Endodermal cell (in vitro differentiated cells): ENCODE measurements at regions not wholly inside any gene's neighbourhood (a gene's known extent, or its start where the extent isn't known, plus 50 kb on each side); places are given as distances from the start of the nearest gene placed in this dataset.

Source experiments
- DNase-seq: peaks from one replicate; pipeline ENCODE4 v3.0.0-alpha.2; 2017
- H3K27ac ChIP-seq: 2 replicates; pipeline ENCODE4 v1.5.1; 2013; ENCODE audit warnings: mild to moderate bottlenecking, low read depth, low read length, moderate library complexity
- H3K27me3 ChIP-seq: 2 replicates; pipeline ENCODE4 v1.6.1; 2013; ENCODE audit warnings: mild to moderate bottlenecking, low read length, moderate library complexity; ENCODE audit not compliant: insufficient read depth, control insufficient read depth, poor library complexity, severe bottlenecking
- H3K36me3 ChIP-seq: 2 replicates; pipeline ENCODE4 v1.7.0; 2013; ENCODE audit warnings: mild to moderate bottlenecking, low read length, moderate library complexity; ENCODE audit not compliant: control insufficient read depth, insufficient read depth
- H3K4me1 ChIP-seq: one replicate; pipeline ENCODE4 v1.7.0; 2013; ENCODE audit warnings: low read length; ENCODE audit not compliant: control insufficient read depth, insufficient read depth
- H3K4me3 ChIP-seq: 2 replicates; pipeline ENCODE4 v1.5.1; 2013; ENCODE audit warnings: mild to moderate bottlenecking, low read length, moderate library complexity
- H3K9ac ChIP-seq: 2 replicates; pipeline ENCODE4 v1.6.1; 2013; ENCODE audit warnings: mild to moderate bottlenecking, low read length, moderate library complexity; ENCODE audit not compliant: poor library complexity, severe bottlenecking; ENCODE audit errors: extremely low read depth
- H3K9me3 ChIP-seq: 2 replicates; pipeline ENCODE4 v1.6.1; 2013; ENCODE audit warnings: mild to moderate bottlenecking, low read length, moderate library complexity; ENCODE audit not compliant: control insufficient read depth
- H3K27ac Mint-ChIP-seq: 2 replicates; pipeline ENCODE4 v1.8.0; 2020; ENCODE audit warnings: mixed read lengths
- H3K27me3 Mint-ChIP-seq: 2 replicates; pipeline ENCODE4 v1.8.0; 2021; ENCODE audit warnings: mild to moderate bottlenecking, mixed read lengths; ENCODE audit not compliant: insufficient read depth
- H3K36me3 Mint-ChIP-seq: 2 replicates; pipeline ENCODE4 v1.8.0; 2020; ENCODE audit warnings: low read depth, mixed read lengths
- H3K4me1 Mint-ChIP-seq: 2 replicates; pipeline ENCODE4 v1.8.0; 2020; ENCODE audit warnings: mixed read lengths
- H3K4me3 Mint-ChIP-seq: 2 replicates; pipeline ENCODE4 v1.8.0; 2020; ENCODE audit warnings: mild to moderate bottlenecking, moderate library complexity, mixed read lengths
- H3K9me3 Mint-ChIP-seq: 2 replicates; pipeline ENCODE4 v1.8.0; 2020; ENCODE audit warnings: mild to moderate bottlenecking, mixed read lengths
- WGBS, 2 experiments: methylation state at CpG; one replicate each; pipeline versions ENCODE4 v1.1.5 to v1.1.7; 2013; ENCODE audit warnings: missing lambda C conversion rate in 2 of 2, mixed read lengths in 1 of 2; ENCODE audit not compliant: insufficient coverage in 1 of 2, insufficient read length in 1 of 2; 5-methylcytosine and 5-hydroxymethylcytosine counted together
- TF ChIP-seq, protein P1 (sequence below): fragments of 200-600 bp; sonication (generic); conservative IDR thresholded peaks from 2 replicates; pipeline ENCODE4 v1.5.0; 2021; ENCODE audit warnings: antibody characterized with exemption, mild to moderate bottlenecking

DNA sequence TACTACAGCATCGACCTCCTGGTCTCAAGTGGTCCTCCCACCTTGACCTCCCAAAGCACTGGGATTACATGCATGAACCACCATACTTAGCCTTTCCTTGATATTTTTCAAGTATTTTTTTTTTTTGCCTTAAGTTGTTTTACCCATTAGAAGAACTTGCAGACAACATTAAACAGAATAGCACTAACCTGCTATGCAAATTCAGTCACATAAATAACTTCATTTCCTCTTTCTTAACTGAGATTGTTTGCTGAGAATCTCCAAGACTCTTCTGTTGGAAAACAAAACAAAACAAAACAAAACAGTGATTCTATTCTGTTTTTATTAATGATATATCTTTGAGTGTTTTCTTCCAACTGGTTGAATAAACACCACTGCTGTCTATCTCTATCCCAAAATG is 115.9 kb upstream of the IFNG-AS1 start:
- Histone ChIP-seq H3K9me3 (no peaks in the 10 kb centered on the region), H3K4me3 (no peak overlapping the region), H3K4me1 (no peaks in the 10 kb centered on the region), H3K9ac (no peak overlapping the region), H3K27me3 (peaks cover 4% of the 10 kb centered on the region), H3K36me3 (no peaks in the 10 kb centered on the region), H3K27ac (no peak overlapping the region)
- no peak overlapping the region for H3K27ac Mint-ChIP-seq
- H3K36me3 Mint-ChIP-seq = no peaks in the 10 kb centered on the region
- H3K4me3 Mint-ChIP-seq = no peak overlapping the region
- no peak for DNase-seq
- H3K27me3 Mint-ChIP-seq = peaks cover 2% of the 10 kb centered on the region
- 97 to 100% methylated on average over 1 of the region's 1 CpG for WGBS, 2 experiments
- no peaks in the 10 kb centered on the region for H3K9me3 Mint-ChIP-seq
- TF ChIP-seq, protein P1, sequence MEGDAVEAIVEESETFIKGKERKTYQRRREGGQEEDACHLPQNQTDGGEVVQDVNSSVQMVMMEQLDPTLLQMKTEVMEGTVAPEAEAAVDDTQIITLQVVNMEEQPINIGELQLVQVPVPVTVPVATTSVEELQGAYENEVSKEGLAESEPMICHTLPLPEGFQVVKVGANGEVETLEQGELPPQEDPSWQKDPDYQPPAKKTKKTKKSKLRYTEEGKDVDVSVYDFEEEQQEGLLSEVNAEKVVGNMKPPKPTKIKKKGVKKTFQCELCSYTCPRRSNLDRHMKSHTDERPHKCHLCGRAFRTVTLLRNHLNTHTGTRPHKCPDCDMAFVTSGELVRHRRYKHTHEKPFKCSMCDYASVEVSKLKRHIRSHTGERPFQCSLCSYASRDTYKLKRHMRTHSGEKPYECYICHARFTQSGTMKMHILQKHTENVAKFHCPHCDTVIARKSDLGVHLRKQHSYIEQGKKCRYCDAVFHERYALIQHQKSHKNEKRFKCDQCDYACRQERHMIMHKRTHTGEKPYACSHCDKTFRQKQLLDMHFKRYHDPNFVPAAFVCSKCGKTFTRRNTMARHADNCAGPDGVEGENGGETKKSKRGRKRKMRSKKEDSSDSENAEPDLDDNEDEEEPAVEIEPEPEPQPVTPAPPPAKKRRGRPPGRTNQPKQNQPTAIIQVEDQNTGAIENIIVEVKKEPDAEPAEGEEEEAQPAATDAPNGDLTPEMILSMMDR = no peak
- H3K4me1 Mint-ChIP-seq = peaks cover 11% of the 10 kb centered on the region

DNA sequence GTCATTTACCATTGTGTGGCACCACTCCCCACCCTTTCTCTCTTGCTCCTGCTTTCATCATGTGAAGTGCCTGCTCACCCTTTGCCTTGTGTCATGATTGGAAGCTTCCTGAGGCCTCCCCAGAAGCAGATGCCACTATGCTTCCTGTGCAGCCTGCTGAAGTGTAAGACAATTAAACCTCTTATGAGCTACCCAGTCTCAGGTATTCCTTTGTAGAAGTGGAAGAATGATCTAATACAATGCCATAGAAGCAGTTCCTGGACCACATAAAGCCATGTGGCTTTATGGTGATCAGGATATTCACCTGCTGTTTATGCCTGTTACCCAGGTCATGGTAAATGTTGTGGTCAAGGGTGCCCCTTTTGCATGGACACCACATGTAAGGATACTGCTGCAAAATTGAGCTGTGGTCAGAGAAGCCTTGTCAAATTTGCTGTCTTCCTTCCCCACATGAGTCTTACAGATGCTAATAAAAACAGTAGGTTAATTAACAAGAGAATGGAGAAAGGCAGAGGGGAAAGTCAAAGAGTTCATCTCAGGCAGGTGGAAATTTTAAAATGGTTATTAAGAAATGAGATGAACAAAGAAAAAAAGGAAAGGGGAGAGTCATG is 112.8 kb upstream of the IFNG-AS1 start:
- Histone ChIP-seq H3K27ac (no peak overlapping the region), H3K9ac (no peak overlapping the region), H3K4me1 (no peaks in the 10 kb centered on the region), H3K27me3 (peaks cover 23% of the 10 kb centered on the region), H3K9me3 (no peaks in the 10 kb centered on the region), H3K36me3 (no peaks in the 10 kb centered on the region), H3K4me3 (no peak overlapping the region)
- Mint-ChIP-seq H3K4me1 (peaks cover 11% of the 10 kb centered on the region), H3K9me3 (no peaks in the 10 kb centered on the region), H3K36me3 (no peaks in the 10 kb centered on the region), H3K4me3 (no peak overlapping the region), H3K27ac (no peak overlapping the region), H3K27me3 (peaks cover 28% of the 10 kb centered on the region)
- DNase-seq = no peak
- TF ChIP-seq, protein P1 = no peak

DNA sequence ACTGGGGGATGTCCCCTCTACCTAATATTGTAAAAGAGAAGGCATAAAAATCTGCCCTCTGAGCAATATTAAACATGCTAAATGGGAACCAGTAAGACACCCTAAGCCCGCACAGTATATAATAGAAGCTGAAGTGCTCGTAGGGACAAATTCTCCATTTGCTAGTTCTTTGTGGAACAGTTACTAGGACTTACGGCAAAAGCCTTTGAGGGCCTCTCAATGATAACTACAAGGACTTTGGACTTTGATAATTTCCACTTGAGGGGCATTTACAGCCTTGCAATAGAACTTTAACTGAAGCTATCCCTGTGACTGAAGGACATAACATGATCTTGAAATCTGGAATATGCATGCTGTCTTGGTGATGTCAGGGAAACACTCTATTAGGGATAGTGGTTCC is 111.5 kb upstream of the IFNG-AS1 start:
- WGBS, 2 experiments = 94 to 95% methylated on average over 3 of the region's 3 CpGs
- peaks cover 3% of the 10 kb centered on the region for H3K4me1 Mint-ChIP-seq

More for the DNA sequence above, 111.5 kb upstream of the IFNG-AS1 start:
- no peak for DNase-seq
- no peak overlapping the region for H3K9ac ChIP-seq
- Mint-ChIP-seq H3K27ac (no peak overlapping the region), H3K27me3 (peaks cover 41% of the 10 kb centered on the region), H3K9me3 (no peaks in the 10 kb centered on the region), H3K4me3 (no peak overlapping the region), H3K36me3 (no peaks in the 10 kb centered on the region)
- no peaks in the 10 kb centered on the region for H3K36me3 ChIP-seq
- H3K4me1 ChIP-seq = no peaks in the 10 kb centered on the region
- TF ChIP-seq, protein P1 = no peak
- H3K9me3 ChIP-seq = no peaks in the 10 kb centered on the region
- no peak overlapping the region for H3K4me3 ChIP-seq
- no peak overlapping the region for H3K27ac ChIP-seq
- H3K27me3 ChIP-seq = peaks cover 32% of the 10 kb centered on the region
